Cardiac muscle cell (in vitro differentiated cells and primary cell): ENCODE measurements at regions not wholly inside any gene's neighbourhood (a gene's known extent, or its start where the extent isn't known, plus 50 kb on each side); places are given as distances from the start of the nearest gene placed in this dataset.

Source experiments
- DNase-seq, 2 donors: peaks; one replicate each; pipeline versions ENCODE4 v3.0.0 to v3.0.0-alpha.2; 2010 to 2017; ENCODE audit warnings: low read depth in 1 of 2, low spot score in 1 of 2
- H3K27ac ChIP-seq: fragments of 200-600 bp; sonication (generic); 2 replicates; pipeline ENCODE4 v1.5.1; 2016
- H3K27me3 ChIP-seq: fragments of 200-600 bp; sonication (generic); 2 replicates; pipeline ENCODE4 v1.6.0; 2016; ENCODE audit warnings: control low read depth
- H3K36me3 ChIP-seq: fragments of 200-600 bp; sonication (generic); 2 replicates; pipeline ENCODE4 v1.5.1; 2016; ENCODE audit warnings: control low read depth
- H3K4me1 ChIP-seq: fragments of 200-600 bp; sonication (generic); 2 replicates; pipeline ENCODE4 v1.8.1; 2017; ENCODE audit warnings: low read depth, mild to moderate bottlenecking, mixed run types
- H3K4me3 ChIP-seq: fragments of 200-600 bp; sonication (generic); 2 replicates; pipeline ENCODE4 v1.5.1; 2016; ENCODE audit warnings: mild to moderate bottlenecking
- H3K9me3 ChIP-seq: fragments of 200-600 bp; sonication (generic); 2 replicates; pipeline ENCODE4 v1.5.1; 2017; ENCODE audit warnings: low read depth, mild to moderate bottlenecking, control low read depth
- TF ChIP-seq, protein P1 (sequence below): IDR thresholded peaks from 2 replicates; pipeline ENCODE4 v1.5.1; 2012; ENCODE audit warnings: low read depth, mild to moderate bottlenecking, low read length

DNA sequence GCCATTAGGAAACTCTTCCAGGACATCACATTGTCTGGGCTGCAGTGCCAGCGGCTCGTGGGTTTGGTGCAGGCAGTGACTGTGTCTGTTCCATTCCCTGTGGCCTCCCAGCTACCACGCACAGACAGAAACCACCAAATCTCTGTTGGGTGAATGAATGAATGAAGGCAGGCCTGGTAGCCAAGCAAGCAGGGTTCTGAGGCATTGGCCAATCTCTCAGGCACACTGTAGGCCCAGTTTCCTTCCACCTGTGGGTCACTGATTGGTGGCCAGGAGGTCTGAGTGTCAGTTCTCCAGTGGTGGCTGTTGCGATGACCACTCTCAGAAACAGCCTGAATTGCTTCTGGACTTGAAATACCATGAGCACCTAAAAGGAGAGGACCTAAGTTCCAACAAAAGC lies 59.4 kb upstream of the CTBP2 start:
- no peak overlapping the region for H3K27ac ChIP-seq
- no peaks in the 10 kb centered on the region for H3K36me3 ChIP-seq
- no peak for DNase-seq
- no peak overlapping the region for H3K4me3 ChIP-seq
- no peaks in the 10 kb centered on the region for H3K4me1 ChIP-seq
- H3K9me3 ChIP-seq, result no peaks in the 10 kb centered on the region
- TF ChIP-seq, protein P1, sequence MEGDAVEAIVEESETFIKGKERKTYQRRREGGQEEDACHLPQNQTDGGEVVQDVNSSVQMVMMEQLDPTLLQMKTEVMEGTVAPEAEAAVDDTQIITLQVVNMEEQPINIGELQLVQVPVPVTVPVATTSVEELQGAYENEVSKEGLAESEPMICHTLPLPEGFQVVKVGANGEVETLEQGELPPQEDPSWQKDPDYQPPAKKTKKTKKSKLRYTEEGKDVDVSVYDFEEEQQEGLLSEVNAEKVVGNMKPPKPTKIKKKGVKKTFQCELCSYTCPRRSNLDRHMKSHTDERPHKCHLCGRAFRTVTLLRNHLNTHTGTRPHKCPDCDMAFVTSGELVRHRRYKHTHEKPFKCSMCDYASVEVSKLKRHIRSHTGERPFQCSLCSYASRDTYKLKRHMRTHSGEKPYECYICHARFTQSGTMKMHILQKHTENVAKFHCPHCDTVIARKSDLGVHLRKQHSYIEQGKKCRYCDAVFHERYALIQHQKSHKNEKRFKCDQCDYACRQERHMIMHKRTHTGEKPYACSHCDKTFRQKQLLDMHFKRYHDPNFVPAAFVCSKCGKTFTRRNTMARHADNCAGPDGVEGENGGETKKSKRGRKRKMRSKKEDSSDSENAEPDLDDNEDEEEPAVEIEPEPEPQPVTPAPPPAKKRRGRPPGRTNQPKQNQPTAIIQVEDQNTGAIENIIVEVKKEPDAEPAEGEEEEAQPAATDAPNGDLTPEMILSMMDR, result no peak
- no peaks in the 10 kb centered on the region for H3K27me3 ChIP-seq

DNA sequence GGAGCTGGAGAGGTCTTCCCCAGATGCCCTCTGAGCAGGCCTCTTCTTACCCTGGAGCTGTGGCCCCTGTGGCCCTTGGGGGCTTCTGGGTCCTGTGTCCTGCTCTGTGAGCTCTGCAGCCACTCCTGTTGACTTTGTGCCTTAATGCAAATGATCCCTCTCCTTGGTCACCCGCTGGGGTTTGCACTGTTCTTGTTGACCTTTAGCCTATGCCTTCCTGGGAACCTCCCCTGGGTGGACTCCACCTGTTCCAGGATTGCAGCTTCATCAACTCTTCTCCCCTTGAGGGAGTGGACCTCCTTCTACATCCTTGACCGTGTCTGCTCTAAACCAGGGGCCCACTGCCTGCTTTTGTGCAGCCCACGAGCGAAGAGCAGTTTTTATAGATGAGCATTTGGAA lies 58.6 kb upstream of the CTBP2 start:
- Histone ChIP-seq H3K9me3 (no peaks in the 10 kb centered on the region), H3K4me3 (no peak overlapping the region), H3K4me1 (no peaks in the 10 kb centered on the region), H3K36me3 (no peaks in the 10 kb centered on the region), H3K27me3 (no peaks in the 10 kb centered on the region), H3K27ac (no peak overlapping the region)
- TF ChIP-seq, protein P1, result no peak
- no peak for DNase-seq

DNA sequence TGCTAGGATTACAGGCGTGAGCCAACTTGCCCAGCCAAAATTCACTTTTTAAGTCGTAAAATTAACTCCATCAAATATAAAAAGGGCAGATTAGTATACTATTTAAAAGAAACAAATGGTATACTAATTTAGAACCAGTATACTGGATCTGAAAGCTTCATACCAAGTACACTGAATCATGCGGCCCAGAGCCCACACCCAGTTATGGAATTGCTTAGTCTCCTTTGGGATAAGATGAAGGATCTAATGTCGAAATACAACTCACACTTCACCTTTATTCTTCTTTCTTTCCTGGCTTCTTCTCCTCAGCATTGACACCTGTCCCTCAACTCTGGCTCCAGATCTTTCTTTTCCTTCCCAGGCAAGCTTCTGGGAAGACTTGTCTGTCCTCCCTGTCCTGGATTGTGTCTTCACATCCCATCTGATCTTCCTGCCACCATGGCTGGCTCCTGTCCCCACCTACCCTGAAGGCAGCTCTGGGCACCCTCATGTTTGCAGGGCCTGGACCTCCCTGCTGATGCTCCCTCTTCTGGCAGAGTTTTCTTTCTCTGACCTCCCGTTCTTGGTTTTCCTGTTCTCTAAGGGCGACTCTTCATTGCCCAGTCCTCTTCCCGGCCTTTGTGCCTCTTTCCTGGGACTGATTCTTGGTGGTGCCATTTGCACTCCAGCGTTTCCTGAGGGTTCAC lies 57.8 kb upstream of the CTBP2 start:
- Histone ChIP-seq H3K27me3 (no peaks in the 10 kb centered on the region), H3K4me3 (no peak overlapping the region), H3K36me3 (no peaks in the 10 kb centered on the region), H3K4me1 (no peaks in the 10 kb centered on the region), H3K9me3 (no peaks in the 10 kb centered on the region), H3K27ac (no peak overlapping the region)
- TF ChIP-seq, protein P1, result no peak
- DNase-seq, result peak in 1 of 2 donors; percentile 3

DNA sequence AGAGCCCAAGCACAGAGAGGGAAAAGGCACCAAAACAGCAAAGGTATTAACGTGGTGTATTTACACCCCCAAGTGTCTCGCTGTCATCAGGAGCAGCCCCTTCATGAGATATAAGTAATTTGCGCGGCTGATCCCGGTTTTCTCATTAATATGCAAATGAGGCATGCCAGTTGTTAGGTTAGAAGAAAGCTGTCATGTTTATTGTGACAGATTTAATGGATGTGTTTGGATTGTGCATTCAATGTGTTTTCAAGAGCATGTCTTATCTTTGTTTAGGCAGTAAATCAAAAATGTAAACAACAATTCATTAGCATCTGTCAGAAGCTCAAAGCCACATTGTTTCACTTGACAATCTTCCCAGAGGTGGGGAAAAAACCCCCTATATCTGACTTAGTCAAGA lies 56.5 kb upstream of the CTBP2 start:
- H3K4me1 ChIP-seq, result no peaks in the 10 kb centered on the region
- TF ChIP-seq, protein P1, result no peak
- DNase-seq, result no peak
- H3K36me3 ChIP-seq, result no peaks in the 10 kb centered on the region
- H3K27ac ChIP-seq, result no peak overlapping the region
- no peaks in the 10 kb centered on the region for H3K9me3 ChIP-seq
- no peak overlapping the region for H3K4me3 ChIP-seq
- H3K27me3 ChIP-seq, result no peaks in the 10 kb centered on the region

DNA sequence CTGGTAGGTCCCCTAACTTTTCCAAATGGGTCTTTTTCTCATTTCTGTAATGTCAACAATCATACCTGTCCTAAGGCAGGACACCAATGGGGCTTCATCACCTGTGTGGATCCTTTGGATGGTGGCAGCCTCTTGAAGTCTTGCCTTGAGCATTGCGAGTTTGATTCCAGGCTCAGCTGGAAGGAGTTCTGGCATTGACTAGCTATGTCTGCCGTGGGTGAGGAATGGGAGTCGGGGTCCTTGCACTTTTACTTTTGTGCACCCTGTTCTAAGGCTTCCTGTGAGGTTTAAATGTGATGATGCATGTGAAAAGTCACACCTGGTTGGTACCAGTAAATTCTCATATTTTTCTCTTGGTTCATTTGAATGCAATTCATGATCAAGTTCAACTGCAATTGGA lies 55.9 kb upstream of the CTBP2 start:
- H3K27ac ChIP-seq, result no peak overlapping the region
- H3K27me3 ChIP-seq, result no peaks in the 10 kb centered on the region
- H3K4me3 ChIP-seq, result no peak overlapping the region
- H3K9me3 ChIP-seq, result no peaks in the 10 kb centered on the region
- TF ChIP-seq, protein P1, result no peak
- no peaks in the 10 kb centered on the region for H3K36me3 ChIP-seq
- no peaks in the 10 kb centered on the region for H3K4me1 ChIP-seq
- DNase-seq, result no peak

DNA sequence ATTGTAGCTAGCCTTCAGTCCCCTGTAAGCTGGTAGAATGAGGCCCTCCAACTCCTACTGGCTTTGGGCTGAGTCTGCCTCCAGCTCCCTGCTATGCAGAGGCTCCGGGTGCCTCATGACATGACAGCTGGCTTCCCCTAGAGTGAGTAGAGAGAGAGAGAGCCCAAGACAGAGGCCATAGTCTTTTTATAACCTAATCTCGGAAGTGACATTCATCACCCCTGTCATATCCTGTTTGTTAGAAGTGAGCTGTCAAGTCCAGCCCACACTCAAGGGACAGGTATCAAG lies 53.9 kb upstream of the CTBP2 start:
- H3K27ac ChIP-seq, result no peak overlapping the region
- no peaks in the 10 kb centered on the region for H3K27me3 ChIP-seq
- H3K4me3 ChIP-seq, result no peak overlapping the region
- H3K36me3 ChIP-seq, result no peaks in the 10 kb centered on the region
- no peaks in the 10 kb centered on the region for H3K4me1 ChIP-seq
- H3K9me3 ChIP-seq, result no peaks in the 10 kb centered on the region
- DNase-seq, result no peak
- TF ChIP-seq, protein P1, result no peak
